ENCODE measurements at regions not wholly inside any gene's neighbourhood (a gene's known extent, or its start where the extent isn't known, plus 50 kb on each side); places are given as distances from the start of the nearest gene placed in this dataset.
A peak's percentile ranks its signal among the peaks of the same experiment; 100 is the strongest.
"Not testable (repeated sequence)": the region's sequence is repeated elsewhere in the genome, so short reads cannot be mapped to it uniquely, and the experiment has no call there.

DNA sequence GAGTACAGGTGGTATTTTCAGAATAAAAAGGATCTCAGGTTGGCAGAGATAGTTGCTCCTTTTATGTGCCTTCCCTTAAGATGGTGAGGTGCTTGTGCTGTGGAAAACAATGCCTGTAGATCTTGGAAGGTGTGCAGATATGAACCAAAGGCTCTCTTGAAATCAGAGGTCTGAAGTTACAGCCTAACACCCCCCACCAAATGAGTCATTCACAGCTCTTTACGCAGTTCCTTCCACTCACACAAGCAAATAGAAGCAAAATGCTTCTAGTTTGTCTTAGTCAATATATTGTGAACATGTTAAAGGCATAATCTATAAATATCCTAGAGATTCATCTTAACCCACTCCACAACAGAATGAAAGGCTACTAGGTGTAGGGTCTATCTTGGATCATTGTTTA is 128.9 kb upstream of the NR5A2 start:
- Mint-ChIP-seq H3K9me3 (no peaks in the 10 kb centered on the region), H3K4me1 (no peaks in the 10 kb centered on the region), H3K4me3 (no peak overlapping the region), H3K36me3 (no peaks in the 10 kb centered on the region), H3K27me3 (peaks cover 8% of the 10 kb centered on the region), H3K27ac (no peak overlapping the region)
- ATAC-seq (ENCODE audit: low read depth) (no peak), DNase-seq (ENCODE audit: low spot score in 2 of 2) (no peak)

DNA sequence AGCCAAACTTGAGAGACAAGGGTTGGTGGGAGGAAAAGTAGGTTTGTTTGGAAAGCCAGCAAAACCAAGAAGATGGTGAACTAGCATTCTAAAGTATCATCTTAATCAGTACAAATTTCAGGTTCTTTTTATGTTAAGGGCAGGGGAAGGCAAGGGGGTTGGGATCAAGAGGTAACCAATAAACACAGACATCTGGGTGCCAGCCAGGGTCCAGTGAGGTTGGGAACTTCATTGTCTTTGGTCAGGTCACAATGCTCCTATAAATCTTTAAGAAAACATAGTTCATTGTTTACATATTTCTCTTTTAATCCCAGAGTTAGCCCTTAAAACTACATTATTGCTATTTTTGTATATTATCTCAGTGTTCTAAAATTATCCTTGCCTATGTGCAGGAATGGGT is 126.2 kb upstream of the NR5A2 start:
- DNase-seq (ENCODE audit: low spot score in 2 of 2): no peak
- Mint-ChIP-seq H3K36me3 (no peaks in the 10 kb centered on the region), H3K27ac (no peak overlapping the region), H3K4me3 (no peak overlapping the region), H3K9me3 (no peaks in the 10 kb centered on the region), H3K27me3 (peaks cover 11% of the 10 kb centered on the region), H3K4me1 (no peaks in the 10 kb centered on the region)
- no peak for ATAC-seq (ENCODE audit: low read depth)

DNA sequence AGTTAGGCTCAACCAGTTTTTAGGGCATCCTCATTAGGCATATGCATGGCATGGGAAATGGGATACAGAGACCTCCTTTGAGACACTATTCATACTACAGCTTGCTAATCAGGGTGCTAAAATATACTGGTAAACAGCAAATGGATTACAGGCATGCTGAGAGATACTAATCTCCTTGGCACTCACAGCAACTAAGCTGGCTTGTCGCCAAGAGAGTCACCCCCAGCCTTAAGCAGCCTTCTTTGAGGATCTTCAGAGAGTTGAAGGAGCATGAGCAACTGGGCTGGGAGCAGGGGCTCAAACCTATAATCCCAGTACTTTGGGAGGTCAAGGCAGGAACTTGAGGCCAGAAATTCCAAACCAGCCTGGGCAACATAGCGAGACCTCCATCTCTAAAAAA is 120.1 kb upstream of the NR5A2 start:
- H3K27me3 Mint-ChIP-seq: peaks cover 5% of the 10 kb centered on the region
- ATAC-seq (ENCODE audit: low read depth) (no peak), DNase-seq (ENCODE audit: low spot score in 2 of 2) (no peak)
- no peak overlapping the region for H3K4me3 Mint-ChIP-seq
- H3K4me1 Mint-ChIP-seq: no peaks in the 10 kb centered on the region
- H3K27ac Mint-ChIP-seq: no peak overlapping the region
- no peaks in the 10 kb centered on the region for H3K9me3 Mint-ChIP-seq
- no peaks in the 10 kb centered on the region for H3K36me3 Mint-ChIP-seq

DNA sequence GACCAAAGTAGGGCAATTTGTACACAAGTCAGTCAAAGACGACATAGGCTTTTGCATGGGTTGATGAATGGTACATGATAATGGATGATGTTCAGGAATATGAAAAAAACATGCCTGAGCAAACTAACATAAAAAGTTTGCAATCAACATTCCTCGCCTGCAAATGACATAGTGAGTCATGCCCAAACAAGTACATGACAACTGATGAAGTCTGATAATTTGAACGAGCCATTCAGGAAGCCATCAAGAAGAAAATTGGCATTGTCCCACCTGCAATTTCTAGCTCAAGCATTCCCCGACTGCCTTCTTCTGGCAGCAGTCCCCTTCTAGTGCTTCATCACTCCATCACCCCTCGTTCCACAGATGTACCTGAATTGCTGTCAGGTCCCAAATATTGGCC is 118.4 kb upstream of the NR5A2 start:
- DNase-seq (ENCODE audit: low spot score in 2 of 2) (no peak), ATAC-seq (ENCODE audit: low read depth) (no peak)
- H3K9me3 Mint-ChIP-seq: no peaks in the 10 kb centered on the region
- no peaks in the 10 kb centered on the region for H3K4me1 Mint-ChIP-seq
- H3K27me3 Mint-ChIP-seq: peaks cover 6% of the 10 kb centered on the region
- H3K4me3 Mint-ChIP-seq: no peak overlapping the region
- H3K36me3 Mint-ChIP-seq: no peaks in the 10 kb centered on the region
- no peak overlapping the region for H3K27ac Mint-ChIP-seq

DNA sequence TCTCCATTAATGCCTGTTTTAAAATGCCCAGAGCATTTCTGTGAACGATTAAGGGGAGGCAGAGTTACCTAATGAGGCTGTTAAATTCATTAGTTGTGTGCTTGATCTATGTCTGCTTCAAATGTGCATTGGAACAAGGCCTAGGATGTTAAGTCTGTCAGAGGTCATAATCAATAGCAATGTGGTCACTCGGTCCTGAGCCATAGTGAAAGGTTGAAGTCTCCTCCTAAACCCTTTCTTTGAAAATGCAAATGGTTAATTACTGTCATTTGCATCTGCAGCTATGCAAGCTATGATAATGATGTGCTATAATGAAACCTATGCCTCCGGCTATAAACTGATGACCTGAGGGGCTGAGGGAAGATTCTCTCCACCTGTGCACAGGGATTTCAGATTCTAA is 114.2 kb upstream of the NR5A2 start:
- Mint-ChIP-seq H3K36me3 (no peaks in the 10 kb centered on the region), H3K27me3 (peaks cover 9% of the 10 kb centered on the region), H3K9me3 (no peaks in the 10 kb centered on the region), H3K27ac (no peak overlapping the region), H3K4me1 (no peaks in the 10 kb centered on the region), H3K4me3 (no peak overlapping the region)
- no peak for ATAC-seq (ENCODE audit: low read depth)
- DNase-seq (ENCODE audit: low spot score in 2 of 2): no peak

DNA sequence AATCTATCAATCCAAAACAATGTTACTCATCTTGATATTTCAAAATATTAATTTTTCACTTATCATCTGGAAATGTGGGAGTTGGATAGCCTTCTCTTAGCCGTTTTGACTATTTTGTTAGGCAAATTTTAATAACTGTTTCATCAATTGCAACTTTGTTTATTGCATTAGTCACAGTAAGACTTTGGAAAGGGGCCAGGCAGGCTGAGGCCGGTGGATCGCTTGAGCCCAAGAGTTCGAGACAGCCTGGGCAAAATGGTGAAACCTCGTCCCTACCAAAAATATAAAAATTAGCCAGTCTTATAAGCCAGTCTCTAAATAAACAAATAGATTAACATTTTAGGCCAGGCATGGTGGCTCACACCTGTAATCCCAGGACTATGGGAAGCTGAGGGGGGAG is 113.0 kb upstream of the NR5A2 start:
- Mint-ChIP-seq H3K27me3 (peaks cover 7% of the 10 kb centered on the region), H3K9me3 (no peaks in the 10 kb centered on the region), H3K4me1 (no peaks in the 10 kb centered on the region), H3K4me3 (no peak overlapping the region), H3K36me3 (no peaks in the 10 kb centered on the region), H3K27ac (no peak overlapping the region)
- DNase-seq (ENCODE audit: low spot score in 2 of 2) (no peak), ATAC-seq (ENCODE audit: low read depth) (no peak)

DNA sequence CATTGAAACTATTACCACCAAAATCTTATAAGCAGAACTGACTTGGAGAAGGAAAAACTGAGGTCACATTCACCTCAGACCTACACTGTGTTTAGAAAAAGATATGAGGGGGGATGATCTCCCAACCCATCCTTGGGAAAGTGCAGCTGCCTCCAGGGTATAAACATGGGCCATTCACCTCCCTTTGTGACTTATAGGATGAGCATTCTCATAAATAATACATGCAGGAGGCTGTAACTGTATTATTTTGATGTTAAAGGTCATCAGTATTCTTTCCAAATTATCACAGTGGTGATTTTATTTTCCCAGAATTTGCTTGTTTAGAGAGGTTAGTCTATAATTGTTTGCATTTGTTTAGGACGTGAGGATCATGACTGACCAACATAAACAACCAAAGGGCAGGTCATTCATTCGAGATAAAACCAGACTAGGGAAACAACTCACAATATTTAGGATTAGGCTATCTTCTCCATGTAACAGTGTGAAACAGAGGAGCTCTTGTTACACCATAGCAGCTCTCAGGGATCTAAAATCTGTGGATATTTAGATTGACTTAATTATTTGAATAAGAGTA is 109.2 kb upstream of the NR5A2 start:
- Mint-ChIP-seq H3K27me3 (peaks cover 23% of the 10 kb centered on the region), H3K9me3 (peaks cover 7% of the 10 kb centered on the region), H3K27ac (no peak overlapping the region), H3K36me3 (peaks cover 3% of the 10 kb centered on the region), H3K4me3 (no peak overlapping the region), H3K4me1 (no peaks in the 10 kb centered on the region)
- ATAC-seq (ENCODE audit: low read depth) (no peak), DNase-seq (ENCODE audit: low spot score in 2 of 2) (no peak)

DNA sequence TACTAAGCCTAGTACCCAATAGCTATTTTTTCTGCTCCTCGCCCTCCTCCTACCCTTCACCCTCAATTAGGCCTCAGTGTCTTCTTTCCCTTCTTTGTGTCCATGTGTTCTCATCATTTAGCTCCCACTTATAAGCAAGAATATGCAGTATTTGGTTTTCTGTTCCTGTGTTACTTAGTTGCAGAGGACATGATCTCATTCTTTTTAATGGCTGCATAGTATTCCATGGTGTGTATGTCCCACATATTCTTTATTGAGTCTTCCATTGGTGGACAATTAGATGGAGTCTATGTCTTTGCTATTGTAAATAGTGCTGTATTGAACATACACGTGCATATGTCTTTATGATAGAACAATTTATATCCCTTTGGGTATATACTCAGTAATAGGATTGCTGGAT is 106.9 kb upstream of the NR5A2 start:
- ATAC-seq (ENCODE audit: low read depth): no peak
- no peaks in the 10 kb centered on the region for H3K4me1 Mint-ChIP-seq
- H3K27ac Mint-ChIP-seq: no peak overlapping the region

DNA sequence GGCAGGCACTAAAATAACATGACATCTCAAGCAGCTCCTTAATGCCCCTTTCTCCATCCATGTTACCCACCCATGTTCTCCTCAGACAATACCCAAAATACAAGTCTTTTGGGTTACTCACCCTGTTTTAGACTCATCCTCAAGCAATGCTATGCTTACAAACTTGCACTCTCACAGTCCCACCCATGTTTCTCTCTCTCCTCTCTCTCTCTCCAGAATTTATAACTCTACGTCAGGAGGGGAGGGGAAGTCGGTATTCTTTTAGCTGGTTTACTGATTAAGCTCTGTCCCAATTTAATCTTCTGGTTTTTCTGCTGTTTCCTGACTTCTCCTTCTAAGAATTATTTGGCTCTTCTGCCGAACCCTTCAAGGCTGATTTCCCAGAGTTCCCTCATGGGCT is 98.0 kb upstream of the NR5A2 start:
- Mint-ChIP-seq H3K27me3 (no peaks in the 10 kb centered on the region), H3K36me3 (no peaks in the 10 kb centered on the region), H3K9me3 (no peaks in the 10 kb centered on the region), H3K4me1 (peaks cover 8% of the 10 kb centered on the region), H3K4me3 (no peak overlapping the region), H3K27ac (no peak overlapping the region)
- no peak for DNase-seq (ENCODE audit: low spot score in 2 of 2)
- ATAC-seq (ENCODE audit: low read depth): no peak

More for the DNA sequence above, 106.9 kb upstream of the NR5A2 start:
- Mint-ChIP-seq H3K27me3 (peaks cover 21% of the 10 kb centered on the region), H3K9me3 (peaks cover 7% of the 10 kb centered on the region), H3K4me3 (no peak overlapping the region), H3K36me3 (peaks cover 3% of the 10 kb centered on the region)
- DNase-seq (ENCODE audit: low spot score in 2 of 2): no peak

DNA sequence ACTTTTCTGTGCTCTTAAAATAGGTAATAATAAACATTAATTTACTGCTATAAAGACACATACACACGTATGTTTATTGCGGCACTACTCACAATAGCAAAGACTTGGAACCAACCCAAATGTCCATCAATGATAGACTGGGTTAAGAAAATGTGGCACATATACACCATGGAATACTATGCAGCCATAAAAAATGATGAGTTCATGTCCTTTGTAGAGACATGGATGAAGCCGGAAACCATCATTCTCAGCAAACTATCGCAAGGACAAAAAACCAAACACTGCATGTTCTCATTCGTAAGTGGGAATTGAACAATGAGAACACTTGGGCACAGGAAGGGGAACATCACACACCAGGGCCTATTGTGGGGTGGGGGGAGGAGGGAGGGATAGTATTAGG is 97.4 kb upstream of the NR5A2 start:
- H3K4me3 Mint-ChIP-seq; DNase-seq (ENCODE audit: low spot score in 2 of 2); H3K4me1 Mint-ChIP-seq; ATAC-seq (ENCODE audit: low read depth); H3K27me3 Mint-ChIP-seq; H3K36me3 Mint-ChIP-seq; H3K9me3 Mint-ChIP-seq; H3K27ac Mint-ChIP-seq: not testable (repeated sequence)

DNA sequence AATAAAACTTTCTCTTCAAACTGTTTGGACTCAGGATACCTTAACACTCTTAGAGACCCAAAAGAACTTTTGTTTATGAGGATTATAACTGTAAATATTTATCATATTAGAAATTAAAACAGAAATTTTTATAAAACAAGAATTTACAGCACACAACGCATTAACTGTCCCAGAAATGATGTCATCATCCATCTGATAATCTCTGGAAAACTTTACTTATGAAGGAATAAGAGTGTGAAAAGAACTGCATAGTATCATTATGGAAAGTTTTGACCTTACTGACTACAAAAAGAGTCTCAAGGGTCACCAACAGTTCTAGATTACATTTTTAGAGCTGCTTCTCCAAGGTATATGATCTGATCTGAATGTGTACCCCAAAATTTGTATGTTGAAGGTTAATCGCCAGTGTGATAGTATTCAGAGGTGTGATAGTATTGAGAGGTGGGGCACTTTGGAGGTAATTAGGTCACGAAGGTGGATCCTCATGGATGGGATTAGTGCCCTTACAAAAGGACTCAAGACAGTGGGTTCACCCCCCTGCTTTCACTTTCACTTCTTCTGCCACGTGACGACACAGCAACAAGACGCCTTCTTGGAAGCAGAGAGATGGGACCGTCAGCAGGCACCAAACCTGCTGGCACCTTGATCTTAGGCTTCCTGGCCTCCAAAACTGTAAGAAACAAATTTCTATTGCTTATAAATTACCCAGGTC is 95.7 kb upstream of the NR5A2 start:
- Mint-ChIP-seq H3K27ac (peak overlapping the region; percentile 24), H3K36me3 (no peaks in the 10 kb centered on the region), H3K4me1 (peaks cover 8% of the 10 kb centered on the region), H3K27me3 (peaks cover 8% of the 10 kb centered on the region), H3K4me3 (peak overlapping the region; percentile 75), H3K9me3 (no peaks in the 10 kb centered on the region)
- DNase-seq (ENCODE audit: low spot score in 2 of 2): peak in 1 of 2 donors; percentile 3
- peak; percentile 69 for ATAC-seq (ENCODE audit: low read depth)

DNA sequence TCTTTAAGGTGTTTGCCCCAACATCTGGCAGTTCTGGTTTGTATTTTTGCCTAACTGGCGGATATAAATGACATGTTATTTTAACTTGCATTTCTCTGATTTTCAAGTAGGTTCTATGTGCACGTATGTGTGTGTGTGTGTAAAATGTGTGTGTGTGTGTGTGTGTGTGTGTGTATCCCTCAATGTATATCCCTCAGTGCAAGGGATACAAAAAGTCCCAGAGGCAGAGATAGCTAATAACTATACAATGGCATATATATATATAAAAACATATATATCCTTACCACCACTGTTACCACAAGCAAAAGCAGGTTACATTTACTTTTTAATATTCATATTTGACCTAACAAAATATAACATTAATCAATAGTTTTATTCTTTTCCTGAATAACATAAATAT is 95.0 kb upstream of the NR5A2 start:
- H3K27me3 Mint-ChIP-seq: peaks cover 11% of the 10 kb centered on the region
- H3K4me1 Mint-ChIP-seq: peaks cover 8% of the 10 kb centered on the region
- H3K4me3 Mint-ChIP-seq: peak overlapping the region; percentile 75
- H3K9me3 Mint-ChIP-seq: no peaks in the 10 kb centered on the region
- ATAC-seq (ENCODE audit: low read depth) (peak; percentile 17), DNase-seq (ENCODE audit: low spot score in 2 of 2) (no peak)
- H3K36me3 Mint-ChIP-seq: no peaks in the 10 kb centered on the region
- H3K27ac Mint-ChIP-seq: peak overlapping the region; percentile 24

DNA sequence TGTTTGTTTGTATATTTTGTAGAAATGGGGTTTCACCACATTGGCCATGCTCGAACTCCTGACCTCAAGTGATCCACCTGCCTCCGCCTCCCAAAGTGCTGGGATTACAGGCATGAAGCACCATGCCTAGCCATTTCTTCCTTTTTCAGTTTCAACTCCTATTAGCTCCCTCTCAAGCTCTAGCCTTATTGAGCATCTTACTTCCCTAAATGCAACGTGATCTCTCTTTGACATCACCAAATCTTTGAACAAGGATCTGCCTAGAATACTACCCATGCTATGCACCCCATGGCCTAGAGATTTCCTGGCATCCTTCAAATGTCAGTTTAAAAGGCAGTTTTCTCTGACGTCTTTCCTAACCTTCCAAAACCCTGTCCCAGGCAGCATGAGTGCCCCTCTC is 91.1 kb upstream of the NR5A2 start:
- H3K4me3 Mint-ChIP-seq: no peak overlapping the region
- ATAC-seq (ENCODE audit: low read depth) (no peak), DNase-seq (ENCODE audit: low spot score in 2 of 2) (no peak)
- H3K9me3 Mint-ChIP-seq: no peaks in the 10 kb centered on the region
- no peak overlapping the region for H3K27ac Mint-ChIP-seq
- peaks cover 2% of the 10 kb centered on the region for H3K36me3 Mint-ChIP-seq
- peaks cover 20% of the 10 kb centered on the region for H3K27me3 Mint-ChIP-seq
- peaks cover 10% of the 10 kb centered on the region for H3K4me1 Mint-ChIP-seq

DNA sequence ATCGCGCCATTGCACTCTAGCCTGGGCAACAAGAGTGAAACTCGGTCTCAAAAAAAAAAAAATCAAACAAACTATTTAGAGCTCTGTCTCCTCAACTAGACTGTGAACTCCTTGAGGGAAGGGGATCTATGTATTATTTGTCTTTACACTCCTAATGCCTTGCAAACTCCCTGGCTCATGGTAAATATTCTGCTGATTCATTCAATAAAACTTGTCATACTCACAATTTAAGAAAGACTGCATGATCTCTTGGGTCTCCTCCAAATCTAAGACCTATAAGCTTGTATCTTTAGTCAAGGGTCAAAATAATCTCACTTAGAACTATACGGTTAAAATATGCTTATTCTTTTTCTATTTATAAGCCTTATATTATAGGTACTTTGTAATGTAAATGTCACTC is 90.3 kb upstream of the NR5A2 start:
- DNase-seq (ENCODE audit: low spot score in 2 of 2): no peak
- Mint-ChIP-seq H3K9me3 (no peaks in the 10 kb centered on the region), H3K4me3 (no peak overlapping the region), H3K4me1 (peaks cover 5% of the 10 kb centered on the region), H3K27ac (no peak overlapping the region), H3K27me3 (peaks cover 20% of the 10 kb centered on the region), H3K36me3 (peaks cover 2% of the 10 kb centered on the region)
- ATAC-seq (ENCODE audit: low read depth): no peak

DNA sequence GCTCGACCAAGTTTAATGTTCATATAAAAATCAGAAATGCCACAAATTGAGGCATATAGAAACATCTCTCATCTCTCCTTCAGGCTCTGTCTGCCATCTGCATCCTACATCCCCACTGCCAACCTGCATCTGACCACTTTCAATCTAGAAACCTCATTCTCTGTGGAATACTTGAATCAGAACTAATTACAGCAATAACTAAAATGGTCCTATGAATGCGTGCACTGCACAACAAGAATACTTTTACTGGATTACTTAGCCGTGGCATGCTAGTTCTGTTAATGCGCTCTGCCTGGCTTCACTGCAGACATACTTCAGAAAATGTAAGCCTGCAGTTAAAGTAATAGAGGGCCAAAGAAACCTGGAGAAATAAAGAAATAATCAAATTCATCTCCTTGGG is 89.8 kb upstream of the NR5A2 start:
- H3K4me1 Mint-ChIP-seq: peaks cover 2% of the 10 kb centered on the region
- no peak overlapping the region for H3K4me3 Mint-ChIP-seq
- peaks cover 20% of the 10 kb centered on the region for H3K27me3 Mint-ChIP-seq
- no peak overlapping the region for H3K27ac Mint-ChIP-seq
- ATAC-seq (ENCODE audit: low read depth) (no peak), DNase-seq (ENCODE audit: low spot score in 2 of 2) (no peak)
- H3K36me3 Mint-ChIP-seq: peaks cover 2% of the 10 kb centered on the region
- no peaks in the 10 kb centered on the region for H3K9me3 Mint-ChIP-seq

All from memory B cell (primary cell).